DOHH2 (cell line): ENCODE measurements at regions not wholly inside any gene's neighbourhood (a gene's known extent, or its start where the extent isn't known, plus 50 kb on each side); places are given as distances from the start of the nearest gene placed in this dataset.

Source experiments
- CTCF ChIP-seq: fragments of 200-600 bp; sonication (generic); IDR thresholded peaks from one replicate; pipeline ENCODE4 v1.5.1; 2014; ENCODE audit warnings: antibody characterized with exemption, mild to moderate bottlenecking, low read depth, low read length; ENCODE audit not compliant: poor library complexity, severe bottlenecking
- EZH2phosphoT487 ChIP-seq: fragments of 200-600 bp; sonication (generic); IDR thresholded peaks from 2 replicates; pipeline ENCODE4 v1.6.1; 2017; ENCODE audit warnings: borderline replicate concordance, mild to moderate bottlenecking, antibody characterized with exemption, low read length, moderate library complexity, mixed read lengths

GRCh38 chr5:39863926-39864552 is 439.3 kb upstream of the DAB2 start:
- TF ChIP-seq CTCF (no peak), EZH2phosphoT487 (no peak)
